Activated T-cell treated with anti-CD3 and anti-CD28 coated beads for 48 hours (primary cell): ENCODE measurements at regions not wholly inside any gene's neighbourhood (a gene's known extent, or its start where the extent isn't known, plus 50 kb on each side); places are given as distances from the start of the nearest gene placed in this dataset.

Source experiments
- DNase-seq: peaks from one replicate; pipeline ENCODE4 v3.0.0-alpha.2; 2020; ENCODE audit warnings: low read depth

DNA sequence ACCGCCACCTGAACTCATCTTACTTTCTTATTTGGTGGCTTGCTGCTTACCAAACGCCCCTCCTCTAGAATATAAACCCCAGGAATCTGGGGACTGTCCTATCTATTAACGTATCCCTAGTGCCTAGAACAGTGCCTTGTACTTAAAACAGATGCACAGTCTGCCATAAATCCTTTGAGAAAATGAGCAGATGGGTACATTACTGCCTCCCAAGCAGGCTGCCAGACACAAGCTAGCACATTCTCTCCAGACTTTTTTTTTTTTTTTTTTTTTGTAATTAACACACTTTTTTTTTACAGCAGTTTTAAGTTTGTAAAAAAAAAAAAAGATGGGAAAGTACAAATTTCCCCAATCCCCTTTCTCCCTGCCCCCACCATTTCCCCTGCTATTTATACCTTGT lies 57.3 kb upstream of the RPL38 start:
- DNase-seq = no peak

- no peak for DNase-seq
These were observed 56.2 kb upstream of the RPL38 start for GRCh38 chr17:74147056-74147835.

GRCh38 chr17:74147966-74148365 lies 55.5 kb upstream of the RPL38 start:
- no peak for DNase-seq

DNA sequence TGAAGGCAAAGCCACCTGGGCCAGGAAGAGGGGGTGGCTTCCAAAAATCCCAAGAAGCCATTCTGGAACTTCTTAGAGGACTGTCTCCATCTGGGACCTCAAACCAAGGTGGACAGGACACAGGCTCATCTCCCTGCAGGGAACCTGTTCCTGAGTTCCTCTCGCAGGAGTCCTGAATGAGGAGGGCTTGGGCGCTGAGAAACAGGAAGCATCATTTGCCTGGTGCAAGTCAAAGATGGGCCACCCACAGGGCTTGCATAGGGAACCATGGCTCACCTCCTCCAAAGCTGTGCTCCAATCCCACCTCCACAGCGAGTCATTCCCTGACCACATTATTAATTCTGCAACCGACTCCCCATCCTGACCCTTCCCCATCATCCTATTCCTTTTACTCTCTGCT lies 55.0 kb upstream of the RPL38 start:
- DNase-seq = no peak

- DNase-seq = no peak
These were observed 54.4 kb upstream of the RPL38 start for GRCh38 chr17:74148901-74149596.

GRCh38 chr17:74149597-74150427 lies 53.7 kb upstream of the RPL38 start:
- DNase-seq = no peak

- DNase-seq = no peak
These were observed 53.0 kb upstream of the RPL38 start for GRCh38 chr17:74150428-74151025.

- DNase-seq = no peak
These were observed 51.7 kb upstream of the RPL38 start for GRCh38 chr17:74151551-74152315.

DNA sequence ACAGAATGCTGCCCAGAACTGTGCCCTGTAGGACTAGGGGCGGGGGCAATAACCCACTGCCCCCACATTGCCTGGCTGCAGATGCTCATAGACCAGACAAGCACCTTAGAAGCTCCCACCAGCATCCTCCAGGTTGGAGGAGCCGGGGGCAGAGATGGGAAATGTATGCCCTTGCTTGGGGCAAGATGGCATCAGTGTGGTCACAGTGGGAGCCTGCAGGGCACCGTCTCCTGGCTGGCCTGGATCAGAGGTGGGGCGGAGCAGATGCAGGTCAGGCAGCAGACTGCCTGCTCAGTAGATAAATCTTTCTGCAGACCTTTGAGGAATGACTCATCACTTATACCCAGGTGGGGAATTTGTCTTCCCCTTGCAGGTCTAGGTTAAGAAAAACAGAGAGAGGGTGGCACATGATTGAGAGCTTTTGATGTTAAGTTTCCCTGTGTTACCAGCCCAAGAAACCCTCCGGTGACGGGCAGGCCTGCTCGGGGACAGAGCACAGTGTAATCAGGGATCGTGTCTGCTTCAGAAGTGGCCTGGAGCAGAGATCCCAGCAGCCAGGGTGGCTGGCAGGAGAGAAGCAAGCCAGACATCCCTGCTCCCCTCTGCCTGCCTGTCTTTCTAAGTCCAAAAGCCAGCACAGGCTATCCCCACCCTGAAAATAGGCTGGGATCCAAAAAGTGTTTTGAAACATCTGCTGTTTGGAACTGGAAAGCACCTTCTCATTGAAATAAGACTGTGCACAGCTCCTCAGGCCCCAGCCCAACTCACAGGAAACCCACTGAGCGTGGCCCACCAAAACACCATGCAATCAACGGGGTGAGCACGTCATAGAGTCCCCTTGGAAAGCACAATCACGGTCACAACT lies 50.7 kb upstream of the RPL38 start:
- no peak for DNase-seq

DNA sequence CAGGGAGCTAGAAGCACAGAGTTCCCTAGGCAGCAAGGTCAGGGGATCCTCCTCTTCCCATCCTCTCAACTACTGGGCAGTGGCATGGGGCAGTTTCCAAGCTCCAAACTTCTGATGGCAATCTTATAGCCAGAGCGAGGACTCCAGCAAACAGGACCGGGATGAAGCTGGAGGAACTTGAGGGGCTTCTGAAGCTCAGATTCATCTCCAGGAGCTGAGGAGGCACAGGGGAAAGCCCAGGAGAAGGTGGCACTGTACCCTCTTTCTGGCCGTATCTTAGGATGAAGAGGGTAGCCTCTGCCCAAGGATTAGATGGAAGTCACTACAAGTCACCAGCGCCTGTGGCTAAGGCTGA lies 50.0 kb upstream of the RPL38 start:
- DNase-seq = no peak
